ENCODE measurements at regions not wholly inside any gene's neighbourhood (a gene's known extent, or its start where the extent isn't known, plus 50 kb on each side); places are given as distances from the start of the nearest gene placed in this dataset.
"Not testable (repeated sequence)": the region's sequence is repeated elsewhere in the genome, so short reads cannot be mapped to it uniquely, and the experiment has no call there.

DNA sequence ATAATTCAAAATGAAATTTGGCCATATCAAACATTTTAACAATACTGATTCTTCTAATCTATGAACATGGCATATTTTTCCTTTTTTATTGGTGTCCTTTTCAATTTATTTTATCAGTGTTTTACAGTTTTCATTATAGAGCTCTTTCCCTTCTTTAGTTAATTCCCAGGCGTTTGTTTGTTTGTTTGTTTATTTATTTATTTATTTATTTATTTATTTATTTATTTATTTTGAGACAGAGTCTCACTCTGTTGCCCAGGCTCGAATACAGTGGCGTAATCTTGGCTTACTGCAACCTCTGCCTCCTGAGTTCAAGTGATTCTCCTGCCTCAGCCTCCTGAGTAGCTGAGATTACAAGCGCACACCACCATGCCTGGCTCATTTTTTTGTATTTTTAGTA, 1049.4 kb upstream of the CDH6 start:
- TF ChIP-seq, protein P1, sequence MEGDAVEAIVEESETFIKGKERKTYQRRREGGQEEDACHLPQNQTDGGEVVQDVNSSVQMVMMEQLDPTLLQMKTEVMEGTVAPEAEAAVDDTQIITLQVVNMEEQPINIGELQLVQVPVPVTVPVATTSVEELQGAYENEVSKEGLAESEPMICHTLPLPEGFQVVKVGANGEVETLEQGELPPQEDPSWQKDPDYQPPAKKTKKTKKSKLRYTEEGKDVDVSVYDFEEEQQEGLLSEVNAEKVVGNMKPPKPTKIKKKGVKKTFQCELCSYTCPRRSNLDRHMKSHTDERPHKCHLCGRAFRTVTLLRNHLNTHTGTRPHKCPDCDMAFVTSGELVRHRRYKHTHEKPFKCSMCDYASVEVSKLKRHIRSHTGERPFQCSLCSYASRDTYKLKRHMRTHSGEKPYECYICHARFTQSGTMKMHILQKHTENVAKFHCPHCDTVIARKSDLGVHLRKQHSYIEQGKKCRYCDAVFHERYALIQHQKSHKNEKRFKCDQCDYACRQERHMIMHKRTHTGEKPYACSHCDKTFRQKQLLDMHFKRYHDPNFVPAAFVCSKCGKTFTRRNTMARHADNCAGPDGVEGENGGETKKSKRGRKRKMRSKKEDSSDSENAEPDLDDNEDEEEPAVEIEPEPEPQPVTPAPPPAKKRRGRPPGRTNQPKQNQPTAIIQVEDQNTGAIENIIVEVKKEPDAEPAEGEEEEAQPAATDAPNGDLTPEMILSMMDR (IDR thresholded peaks at IDR 0.05; ENCODE audit: low read depth, low read length, poor library complexity, severe bottlenecking): not testable (repeated sequence)
- not testable (repeated sequence) for TF ChIP-seq EZH2phosphoT487 (IDR thresholded peaks at IDR 0.05; ENCODE audit: borderline replicate concordance, low read length)
